GM12878 (cell line): ENCODE measurements at regions not wholly inside any gene's neighbourhood (a gene's known extent, or its start where the extent isn't known, plus 50 kb on each side); places are given as distances from the start of the nearest gene placed in this dataset.

Experiments used
- ATAC-seq: fragments of 200-7000 bp; cut with Tn5 transposase; 3 replicates; pipeline ENCODE4 v1.9.1; 2020; ENCODE audit warnings: mild to moderate bottlenecking, moderate library complexity
- BruUV-seq: library from RNA; stranded (reverse); fragments of 400-500 nt; replicated peaks from 2 replicates; lab custom pipeline; 2021; lab: Mats Ljungman, UMichigan
- CTCF ChIA-PET: fragments of 300-600 bp; sonication (Branson Sonifier 250); formaldehyde crosslinking; extraction: SDS; loops from one replicate; lab custom pipeline; 2021; ENCODE audit warnings: inconsistent platforms; lab: Yijun Ruan, JAX
- POLR2A ChIA-PET: fragments of 350-600 bp; formaldehyde crosslinking; extraction: SDS; loops from one replicate; lab custom pipeline; 2021; ENCODE audit warnings: inconsistent platforms; lab: Charles Lee
- RAD21 ChIA-PET: fragments of 300-600 bp; sonication (Branson Sonifier 250); formaldehyde crosslinking; loops from one replicate; lab custom pipeline; 2023; ENCODE audit warnings: antibody characterized with exemption; ENCODE audit not compliant: unreplicated experiment; lab: Charles Lee
- SMC1A ChIA-PET: fragments of 300-600 bp; sonication (Branson Sonifier 250); formaldehyde crosslinking; loops from one replicate; lab custom pipeline; 2023; ENCODE audit not compliant: unreplicated experiment, uncharacterized antibody; lab: Charles Lee
- DNase-seq: peaks from one replicate; pipeline ENCODE4 v3.0.0-alpha.2; 2011; ENCODE audit warnings: low read depth, low spot score
- FAIRE-seq: peaks from 3 replicates; lab custom pipeline; 2011; peaks lifted over from hg19 to GRCh38; lab: Jason Lieb, UNC
- H2AFZ ChIP-seq: 2 replicates; pipeline ENCODE4 v1.6.0; 2011; ENCODE audit warnings: low read depth, low read length, control low read depth; ENCODE audit not compliant: control insufficient read depth
- H3K27ac ChIP-seq: 2 replicates; pipeline ENCODE4 v1.5.1; 2011; ENCODE audit warnings: control low read depth; ENCODE audit not compliant: control insufficient read depth, insufficient read depth
- H3K27me3 ChIP-seq, 2 experiments: replicated peaks in 1 of 2; 2 replicates each; pipeline versions ENCODE4 v1.6.0 to v1.6.1; 2011; ENCODE audit warnings: low read length in 1 of 2; ENCODE audit not compliant: control insufficient read depth in 2 of 2, insufficient read depth in 2 of 2
- H3K36me3 ChIP-seq, 2 experiments: 2 replicates each; pipeline ENCODE4 v1.5.1; 2011; ENCODE audit warnings: low read length in 1 of 2; ENCODE audit not compliant: control insufficient read depth in 2 of 2, insufficient read depth in 2 of 2
- H3K4me1 ChIP-seq: 2 replicates; pipeline ENCODE4 v1.6.1; 2011; ENCODE audit warnings: mild to moderate bottlenecking, low read length, moderate library complexity, mixed read lengths; ENCODE audit not compliant: control insufficient read depth, insufficient read depth
- H3K4me2 ChIP-seq: 2 replicates; pipeline ENCODE4 v1.6.0; 2011; ENCODE audit warnings: control low read depth; ENCODE audit not compliant: control insufficient read depth, insufficient read depth
- H3K4me3 ChIP-seq: fragments of 200-600 bp; sonication (generic); 2 replicates; pipeline ENCODE4 v1.5.1; 2016
- H3K79me2 ChIP-seq: 2 replicates; pipeline ENCODE4 v1.6.0; 2011; ENCODE audit warnings: low read length; ENCODE audit not compliant: control insufficient read depth, insufficient read depth
- H3K9ac ChIP-seq: 2 replicates; pipeline ENCODE4 v1.8.0; 2011; ENCODE audit warnings: low read length, control low read depth, mixed read lengths; ENCODE audit not compliant: control insufficient read depth, insufficient read depth
- H3K9me3 ChIP-seq: replicated peaks from 3 replicates; pipeline ENCODE4 v1.5.1; 2011; ENCODE audit warnings: mild to moderate bottlenecking, low read length; ENCODE audit not compliant: control insufficient read depth, insufficient read depth
- H4K20me1 ChIP-seq: 2 replicates; pipeline ENCODE4 v1.6.0; 2011; ENCODE audit not compliant: control insufficient read depth, insufficient read depth
- ATF3 ChIP-seq: IDR thresholded peaks from 2 replicates; pipeline ENCODE4 v1.6.1; 2011; ENCODE audit warnings: low read depth, mild to moderate bottlenecking, low read length, moderate library complexity, borderline replicate concordance; ENCODE audit errors: extremely low read depth
- ATF7 ChIP-seq: fragments of 450-650 bp; IDR thresholded peaks from 2 replicates; pipeline ENCODE4 v1.6.1; 2016; ENCODE audit warnings: low read depth, mild to moderate bottlenecking
- CBFB ChIP-seq: IDR thresholded peaks from 2 replicates; pipeline ENCODE4 v1.6.1; 2016; ENCODE audit warnings: antibody characterized with exemption, low read depth
- EP300 ChIP-seq, 2 experiments: fragments of 150-350 bp in 1 of 2; IDR thresholded peaks; 2 replicates each; pipeline ENCODE4 v1.6.1; 2011 to 2012; ENCODE audit warnings: low read depth in 2 of 2, low read length in 2 of 2, borderline replicate concordance in 1 of 2, improper control_type of control experiment in 1 of 2, inconsistent platforms in 1 of 2; ENCODE audit not compliant: control insufficient read depth in 1 of 2
- HCFC1 ChIP-seq: fragments of 150-350 bp; IDR thresholded peaks from 2 replicates; pipeline ENCODE4 v1.6.1; 2014; ENCODE audit warnings: low read length
- HDAC6 ChIP-seq: fragments of 200-600 bp; sonication (generic); IDR thresholded peaks from one replicate; pipeline ENCODE4 v1.8.0; 2017; ENCODE audit warnings: antibody characterized with exemption; ENCODE audit not compliant: unreplicated experiment
- NR2C1 ChIP-seq: fragments of 450-650 bp; IDR thresholded peaks from 2 replicates; pipeline ENCODE4 v1.6.1; 2017; ENCODE audit warnings: antibody characterized with exemption, mild to moderate bottlenecking, moderate library complexity
- PAX5 ChIP-seq: IDR thresholded peaks from 2 replicates; pipeline ENCODE4 v1.6.1; 2011; ENCODE audit warnings: low read depth, low read length, borderline replicate concordance
- SMAD1 ChIP-seq: fragments of 450-650 bp; IDR thresholded peaks from 2 replicates; pipeline ENCODE4 v1.6.1; 2018; ENCODE audit warnings: mild to moderate bottlenecking, low read depth; ENCODE audit not compliant: partially characterized antibody
- ZBED1 ChIP-seq: IDR thresholded peaks from 2 replicates; pipeline ENCODE4 v1.6.1; 2016; ENCODE audit warnings: borderline replicate concordance
- ZBTB40 ChIP-seq: fragments of 450-650 bp; IDR thresholded peaks from 2 replicates; pipeline ENCODE4 v1.6.1; 2016; ENCODE audit warnings: mild to moderate bottlenecking, moderate library complexity, borderline replicate concordance
- ZZZ3 ChIP-seq: IDR thresholded peaks from 2 replicates; pipeline ENCODE4 v1.6.1; 2011; ENCODE audit warnings: low read depth; ENCODE audit not compliant: control insufficient read depth, insufficient read length
- WGBS: methylation state at CpG from one replicate; pipeline ENCODE4 v1.1.6; 2016; ENCODE audit warnings: low lambda C conversion rate; ENCODE audit not compliant: insufficient replicate concordance, insufficient coverage; ENCODE audit errors: missing lambda C conversion rate; 5-methylcytosine and 5-hydroxymethylcytosine counted together
- in situ Hi-C: fragments of 300-500 bp; cut with MboI; formaldehyde crosslinking; loops from 9 replicates; pipeline ENCODE4 v1.14.3; 2018; ENCODE audit warnings: mixed read lengths
- intact Hi-C: fragments of 100-400 bp; cut with micrococcal nuclease; formaldehyde crosslinking; loops from one replicate; pipeline ENCODE4 v1.14.2; 2022; ENCODE audit not compliant: unreplicated experiment
- TF ChIP-seq, protein P1 (sequence below): IDR thresholded peaks from 2 replicates; pipeline ENCODE4 v1.6.1; 2011; ENCODE audit warnings: low read depth, low read length, improper control_type of control experiment, borderline replicate concordance
- TF ChIP-seq, protein P2 (sequence below): fragments of 450-650 bp; IDR thresholded peaks from 2 replicates; pipeline ENCODE4 v1.6.1; 2017; ENCODE audit warnings: borderline replicate concordance

- in situ Hi-C loops, result no loop called here
- H3K4me3 ChIP-seq, result no peak overlapping the region
- ChIA-PET SMC1A (no interaction called here), RAD21 (no interaction called here), POLR2A (no interaction called here), CTCF (no interaction called here)
- no peaks in the 10 kb centered on the region for H3K79me2 ChIP-seq
- no peaks in the 10 kb centered on the region for H3K27me3 ChIP-seq
- DNase-seq (no peak), ATAC-seq (no peak), FAIRE-seq (no peak)
- no peak overlapping the region for H2AFZ ChIP-seq
- H4K20me1 ChIP-seq, result no peaks in the 10 kb centered on the region
- no peaks in the 10 kb centered on the region for H3K36me3 ChIP-seq
- intact Hi-C loops, result no loop called here
- no peaks in the 10 kb centered on the region for H3K4me1 ChIP-seq
- H3K4me2 ChIP-seq, result no peak overlapping the region
- peaks cover 2% of the 10 kb centered on the region; the same call in 1 of the 3 replicates for H3K9me3 ChIP-seq
- no peak overlapping the region for H3K27ac ChIP-seq
- 41% methylated on average over 2 of the region's 2 CpGs for WGBS
- H3K9ac ChIP-seq, result no peak overlapping the region
- BruUV-seq, result no TSS peak
- TF ChIP-seq HCFC1 (no peak), ATF3 (no peak), ZZZ3 (no peak), EP300 (IDR thresholded peaks at IDR 0.05; ENCODE audit: borderline replicate concordance in 1 of 2, control insufficient read depth in 1 of 2, low read depth in 2 of 2, low read length in 2 of 2) (no peak), HDAC6 (no peak), ZBED1 (no peak), PAX5 (no peak), CBFB (no peak), NR2C1 (no peak), ATF7 (no peak), SMAD1 (no peak), ZBTB40 (no peak)
- TF ChIP-seq, protein P1, sequence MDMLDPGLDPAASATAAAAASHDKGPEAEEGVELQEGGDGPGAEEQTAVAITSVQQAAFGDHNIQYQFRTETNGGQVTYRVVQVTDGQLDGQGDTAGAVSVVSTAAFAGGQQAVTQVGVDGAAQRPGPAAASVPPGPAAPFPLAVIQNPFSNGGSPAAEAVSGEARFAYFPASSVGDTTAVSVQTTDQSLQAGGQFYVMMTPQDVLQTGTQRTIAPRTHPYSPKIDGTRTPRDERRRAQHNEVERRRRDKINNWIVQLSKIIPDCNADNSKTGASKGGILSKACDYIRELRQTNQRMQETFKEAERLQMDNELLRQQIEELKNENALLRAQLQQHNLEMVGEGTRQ, result no peak
- TF ChIP-seq, protein P2, sequence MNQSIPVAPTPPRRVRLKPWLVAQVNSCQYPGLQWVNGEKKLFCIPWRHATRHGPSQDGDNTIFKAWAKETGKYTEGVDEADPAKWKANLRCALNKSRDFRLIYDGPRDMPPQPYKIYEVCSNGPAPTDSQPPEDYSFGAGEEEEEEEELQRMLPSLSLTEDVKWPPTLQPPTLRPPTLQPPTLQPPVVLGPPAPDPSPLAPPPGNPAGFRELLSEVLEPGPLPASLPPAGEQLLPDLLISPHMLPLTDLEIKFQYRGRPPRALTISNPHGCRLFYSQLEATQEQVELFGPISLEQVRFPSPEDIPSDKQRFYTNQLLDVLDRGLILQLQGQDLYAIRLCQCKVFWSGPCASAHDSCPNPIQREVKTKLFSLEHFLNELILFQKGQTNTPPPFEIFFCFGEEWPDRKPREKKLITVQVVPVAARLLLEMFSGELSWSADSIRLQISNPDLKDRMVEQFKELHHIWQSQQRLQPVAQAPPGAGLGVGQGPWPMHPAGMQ, result no peak
Observed at GRCh38 chr5:103436656-103437055, 125.9 kb downstream of the NUDT12 start.
